Central memory CD8-positive, alpha-beta T cell (primary cell): ENCODE measurements at regions not wholly inside any gene's neighbourhood (a gene's known extent, or its start where the extent isn't known, plus 50 kb on each side); places are given as distances from the start of the nearest gene placed in this dataset.
"Not testable (repeated sequence)": the region's sequence is repeated elsewhere in the genome, so short reads cannot be mapped to it uniquely, and the experiment has no call there.

ENCODE experiments used
- ATAC-seq: fragments of 150-1000 bp; cut with Tn5 transposase; replicated peaks from 2 replicates; pipeline ENCODE4 v1.10.0; 2022; ENCODE audit warnings: mild to moderate bottlenecking, moderate FRiP score, moderate number of reproducible peaks; ENCODE audit not compliant: poor library complexity, severe bottlenecking; ENCODE audit errors: extremely low read depth
- DNase-seq, 2 donors: peaks; one replicate each; pipeline ENCODE4 v3.0.0; 2021; ENCODE audit warnings: low spot score in 2 of 2
- H3K27ac Mint-ChIP-seq: one replicate; pipeline ENCODE4 v1.8.0; 2022; ENCODE audit warnings: low read depth, mild to moderate bottlenecking, moderate library complexity, mixed read lengths
- H3K27me3 Mint-ChIP-seq: one replicate; pipeline ENCODE4 v1.8.0; 2022; ENCODE audit warnings: mixed read lengths
- H3K36me3 Mint-ChIP-seq: one replicate; pipeline ENCODE4 v1.8.0; 2022; ENCODE audit warnings: mild to moderate bottlenecking, moderate library complexity, mixed read lengths; ENCODE audit not compliant: insufficient read depth
- H3K4me1 Mint-ChIP-seq: one replicate; pipeline ENCODE4 v1.8.0; 2022; ENCODE audit warnings: mixed read lengths
- H3K4me3 Mint-ChIP-seq: one replicate; pipeline ENCODE4 v1.8.0; 2022; ENCODE audit warnings: mild to moderate bottlenecking, moderate library complexity, mixed read lengths
- H3K9me3 Mint-ChIP-seq: one replicate; pipeline ENCODE4 v1.8.0; 2022; ENCODE audit warnings: mixed read lengths

GRCh38 chr10:94230134-94230785 is 132.5 kb downstream of the NOC3L start:
- ATAC-seq, result no peak
- Mint-ChIP-seq H3K27me3 (peaks cover 24% of the 10 kb centered on the region), H3K9me3 (no peaks in the 10 kb centered on the region), H3K4me1 (no peaks in the 10 kb centered on the region), H3K27ac (no peak overlapping the region), H3K4me3 (no peak overlapping the region), H3K36me3 (no peaks in the 10 kb centered on the region)
- no peak for DNase-seq

GRCh38 chr10:94232711-94233383 is 129.9 kb downstream of the NOC3L start:
- Mint-ChIP-seq H3K9me3 (no peaks in the 10 kb centered on the region), H3K36me3 (no peaks in the 10 kb centered on the region), H3K4me1 (no peaks in the 10 kb centered on the region), H3K27ac (no peak overlapping the region), H3K4me3 (no peak overlapping the region), H3K27me3 (peaks cover 38% of the 10 kb centered on the region)
- no peak for DNase-seq
- no peak for ATAC-seq

GRCh38 chr10:94235461-94235860 is 127.3 kb downstream of the NOC3L start:
- DNase-seq, result no peak
- peaks cover 38% of the 10 kb centered on the region for H3K27me3 Mint-ChIP-seq
- H3K36me3 Mint-ChIP-seq, result no peaks in the 10 kb centered on the region
- H3K27ac Mint-ChIP-seq, result no peak overlapping the region
- no peak overlapping the region for H3K4me3 Mint-ChIP-seq
- no peak for ATAC-seq
- H3K9me3 Mint-ChIP-seq, result no peaks in the 10 kb centered on the region
- H3K4me1 Mint-ChIP-seq, result no peaks in the 10 kb centered on the region

- no peak for ATAC-seq
- DNase-seq, result no peak
- H3K27me3 Mint-ChIP-seq, result peaks cover 36% of the 10 kb centered on the region
- no peak overlapping the region for H3K4me3 Mint-ChIP-seq
- no peaks in the 10 kb centered on the region for H3K4me1 Mint-ChIP-seq
- H3K27ac Mint-ChIP-seq, result no peak overlapping the region
- H3K36me3 Mint-ChIP-seq, result no peaks in the 10 kb centered on the region
- no peaks in the 10 kb centered on the region for H3K9me3 Mint-ChIP-seq
Observed at GRCh38 chr10:94238006-94238617, 124.6 kb downstream of the NOC3L start.

- no peak for ATAC-seq
- Mint-ChIP-seq H3K27me3 (peaks cover 28% of the 10 kb centered on the region), H3K9me3 (no peaks in the 10 kb centered on the region), H3K4me1 (no peaks in the 10 kb centered on the region), H3K36me3 (no peaks in the 10 kb centered on the region), H3K4me3 (no peak overlapping the region), H3K27ac (no peak overlapping the region)
- no peak for DNase-seq
Observed at GRCh38 chr10:94239696-94240095, 123.0 kb downstream of the NOC3L start.

- H3K4me3 Mint-ChIP-seq, result no peak overlapping the region
- no peak for ATAC-seq
- H3K36me3 Mint-ChIP-seq, result no peaks in the 10 kb centered on the region
- H3K27me3 Mint-ChIP-seq, result peaks cover 20% of the 10 kb centered on the region
- H3K9me3 Mint-ChIP-seq, result no peaks in the 10 kb centered on the region
- DNase-seq, result no peak
- no peak overlapping the region for H3K27ac Mint-ChIP-seq
- H3K4me1 Mint-ChIP-seq, result no peaks in the 10 kb centered on the region
Observed at GRCh38 chr10:94240491-94240890, 122.2 kb downstream of the NOC3L start.

- Mint-ChIP-seq H3K27me3 (peaks cover 16% of the 10 kb centered on the region), H3K36me3 (no peaks in the 10 kb centered on the region), H3K27ac (no peak overlapping the region), H3K9me3 (no peaks in the 10 kb centered on the region), H3K4me1 (no peaks in the 10 kb centered on the region), H3K4me3 (no peak overlapping the region)
- ATAC-seq (no peak), DNase-seq (no peak)
Observed at GRCh38 chr10:94240901-94241300, 121.8 kb downstream of the NOC3L start.

- Mint-ChIP-seq H3K27ac (no peak overlapping the region), H3K4me3 (no peak overlapping the region), H3K36me3 (no peaks in the 10 kb centered on the region), H3K9me3 (no peaks in the 10 kb centered on the region), H3K27me3 (peaks cover 27% of the 10 kb centered on the region), H3K4me1 (no peaks in the 10 kb centered on the region)
- ATAC-seq (no peak), DNase-seq (no peak)
Observed at GRCh38 chr10:94251098-94251497, 111.6 kb downstream of the NOC3L start.

GRCh38 chr10:94251568-94251967 is 111.2 kb downstream of the NOC3L start:
- peaks cover 27% of the 10 kb centered on the region for H3K27me3 Mint-ChIP-seq
- no peaks in the 10 kb centered on the region for H3K9me3 Mint-ChIP-seq
- DNase-seq, result no peak
- no peaks in the 10 kb centered on the region for H3K36me3 Mint-ChIP-seq
- ATAC-seq, result no peak
- no peaks in the 10 kb centered on the region for H3K4me1 Mint-ChIP-seq
- no peak overlapping the region for H3K4me3 Mint-ChIP-seq
- H3K27ac Mint-ChIP-seq, result no peak overlapping the region

GRCh38 chr10:94257407-94257806 is 105.3 kb downstream of the NOC3L start:
- not testable (repeated sequence) for H3K36me3 Mint-ChIP-seq, H3K27ac Mint-ChIP-seq, ATAC-seq, H3K4me3 Mint-ChIP-seq, DNase-seq, H3K4me1 Mint-ChIP-seq, H3K9me3 Mint-ChIP-seq
- peaks cover 23% of the 10 kb centered on the region for H3K27me3 Mint-ChIP-seq

GRCh38 chr10:94260455-94260854 is 102.3 kb downstream of the NOC3L start:
- no peaks in the 10 kb centered on the region for H3K9me3 Mint-ChIP-seq
- H3K4me1 Mint-ChIP-seq, result no peaks in the 10 kb centered on the region
- H3K27me3 Mint-ChIP-seq, result peaks cover 7% of the 10 kb centered on the region
- no peak for ATAC-seq
- no peak for DNase-seq
- H3K4me3 Mint-ChIP-seq, result no peak overlapping the region
- H3K36me3 Mint-ChIP-seq, result no peaks in the 10 kb centered on the region
- H3K27ac Mint-ChIP-seq, result no peak overlapping the region

GRCh38 chr10:94264085-94264484 is 98.7 kb downstream of the NOC3L start:
- DNase-seq, result no peak
- Mint-ChIP-seq H3K27me3 (peaks cover 15% of the 10 kb centered on the region), H3K9me3 (no peaks in the 10 kb centered on the region), H3K36me3 (no peaks in the 10 kb centered on the region), H3K4me3 (no peak overlapping the region), H3K4me1 (no peaks in the 10 kb centered on the region), H3K27ac (no peak overlapping the region)
- ATAC-seq, result no peak

- Mint-ChIP-seq H3K4me3 (no peak overlapping the region), H3K4me1 (no peaks in the 10 kb centered on the region), H3K27me3 (peaks cover 20% of the 10 kb centered on the region), H3K9me3 (no peaks in the 10 kb centered on the region), H3K36me3 (no peaks in the 10 kb centered on the region), H3K27ac (no peak overlapping the region)
- no peak for DNase-seq
- ATAC-seq, result no peak
Observed at GRCh38 chr10:94266091-94266490, 96.6 kb downstream of the NOC3L start.
